ENCODE measurements at regions not wholly inside any gene's neighbourhood (a gene's known extent, or its start where the extent isn't known, plus 50 kb on each side); places are given as distances from the start of the nearest gene placed in this dataset.
"Not testable (repeated sequence)": the region's sequence is repeated elsewhere in the genome, so short reads cannot be mapped to it uniquely, and the experiment has no call there.

DNA sequence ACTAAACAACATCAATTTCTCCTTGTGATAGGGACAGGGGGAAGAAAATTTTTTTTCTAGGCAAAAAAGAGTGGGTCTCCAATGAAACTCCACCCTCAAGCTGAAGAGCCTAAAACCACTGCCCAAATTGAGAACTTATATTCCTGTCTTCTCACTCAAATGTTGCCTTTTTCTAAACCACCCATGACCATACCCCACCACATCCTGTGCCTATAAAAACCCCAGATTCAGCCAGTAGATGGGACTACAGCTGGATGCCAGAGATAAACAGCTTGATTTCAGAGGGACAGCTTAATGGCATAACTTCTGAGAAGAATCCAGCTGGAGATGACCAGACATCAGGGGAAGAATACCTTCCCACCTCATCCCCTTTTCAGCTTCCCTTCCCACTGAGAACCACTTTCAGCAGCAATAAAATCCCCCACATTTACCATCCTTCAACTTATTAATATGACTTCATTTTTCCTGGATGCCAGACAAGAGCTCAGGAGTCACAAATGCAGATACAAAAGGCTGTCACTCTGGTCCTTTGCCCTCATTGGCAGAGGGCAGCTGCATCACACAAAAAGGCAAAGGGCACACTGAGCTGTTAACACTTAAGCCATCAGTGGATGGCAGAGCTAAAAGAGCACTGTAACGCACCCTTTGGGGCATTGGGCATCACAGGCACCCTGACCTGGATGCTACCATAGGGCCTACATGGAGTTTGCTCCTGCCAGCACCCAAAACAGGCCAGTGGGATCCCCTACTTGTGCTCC is 972.5 kb upstream of the CTNND2 start:
- DNase-seq (ENCODE audit: low spot score) = no peak

- no peak for DNase-seq (ENCODE audit: low spot score)
Measured at GRCh38 chr5:12870872-12871539, 966.8 kb upstream of the CTNND2 start.

- no peak for DNase-seq (ENCODE audit: low spot score)
Measured at GRCh38 chr5:12865529-12865928, 961.3 kb upstream of the CTNND2 start.

DNA sequence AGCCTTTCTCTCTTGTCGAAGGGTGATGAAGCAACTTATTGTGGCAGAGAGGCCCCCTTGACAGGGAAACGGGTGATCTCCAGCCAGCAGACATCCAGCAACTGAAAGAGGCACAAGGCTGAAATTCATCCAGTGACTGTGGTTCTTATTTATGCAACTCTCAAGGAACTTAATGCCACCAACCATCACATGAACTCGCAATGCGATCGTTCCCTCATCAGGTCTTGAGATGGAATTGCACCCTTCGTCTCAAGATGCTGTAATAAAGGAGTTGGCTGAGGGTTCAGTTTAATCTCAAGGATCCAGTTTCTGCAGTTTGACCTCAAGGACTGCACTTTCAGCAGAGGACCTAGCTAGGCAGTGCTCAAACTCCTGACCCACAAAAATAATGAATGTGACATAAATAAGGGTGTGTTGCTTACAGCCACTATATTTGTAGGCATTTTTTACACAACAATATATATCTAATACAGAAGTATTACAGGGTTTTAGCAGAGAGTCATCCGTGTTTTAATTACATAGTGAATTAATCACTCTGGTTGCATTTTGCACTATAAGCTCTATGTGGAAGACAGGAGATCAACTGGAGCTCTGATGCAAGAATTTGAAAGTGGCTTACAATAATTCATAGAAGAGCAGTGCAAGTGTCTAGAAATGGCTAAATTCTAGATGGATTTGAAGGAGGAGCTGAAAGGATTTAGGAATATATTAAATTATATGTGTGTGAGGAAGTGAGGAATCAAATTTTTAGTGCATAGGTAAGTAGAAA is 957.8 kb upstream of the CTNND2 start:
- no peak for DNase-seq (ENCODE audit: low spot score)

- not testable (repeated sequence) for DNase-seq (ENCODE audit: low spot score)
Measured at GRCh38 chr5:12856105-12856504, 951.9 kb upstream of the CTNND2 start.

- no peak for DNase-seq (ENCODE audit: low spot score)
Measured at GRCh38 chr5:12854386-12854785, 950.1 kb upstream of the CTNND2 start.

GRCh38 chr5:12851761-12852160 is 947.5 kb upstream of the CTNND2 start:
- no peak for DNase-seq (ENCODE audit: low spot score)

DNA sequence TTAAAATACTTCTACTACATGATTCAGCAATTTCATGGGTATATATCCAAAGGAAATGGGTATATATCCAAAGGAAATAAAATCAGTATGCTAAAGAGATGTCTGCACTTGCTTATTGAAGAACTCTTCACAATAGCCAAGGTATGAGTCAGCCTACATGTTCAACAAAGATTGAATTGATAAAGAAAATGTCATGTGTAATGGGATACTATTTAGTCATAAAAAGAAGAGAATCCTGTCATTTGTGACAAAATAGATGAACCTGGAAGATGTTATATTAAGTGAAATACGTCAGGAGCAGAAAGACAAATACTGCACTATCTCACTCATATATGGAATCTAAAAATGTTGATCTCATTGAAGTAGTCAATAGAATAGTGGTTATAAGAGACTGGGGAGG is 944.5 kb upstream of the CTNND2 start:
- no peak for DNase-seq (ENCODE audit: low spot score)

DNA sequence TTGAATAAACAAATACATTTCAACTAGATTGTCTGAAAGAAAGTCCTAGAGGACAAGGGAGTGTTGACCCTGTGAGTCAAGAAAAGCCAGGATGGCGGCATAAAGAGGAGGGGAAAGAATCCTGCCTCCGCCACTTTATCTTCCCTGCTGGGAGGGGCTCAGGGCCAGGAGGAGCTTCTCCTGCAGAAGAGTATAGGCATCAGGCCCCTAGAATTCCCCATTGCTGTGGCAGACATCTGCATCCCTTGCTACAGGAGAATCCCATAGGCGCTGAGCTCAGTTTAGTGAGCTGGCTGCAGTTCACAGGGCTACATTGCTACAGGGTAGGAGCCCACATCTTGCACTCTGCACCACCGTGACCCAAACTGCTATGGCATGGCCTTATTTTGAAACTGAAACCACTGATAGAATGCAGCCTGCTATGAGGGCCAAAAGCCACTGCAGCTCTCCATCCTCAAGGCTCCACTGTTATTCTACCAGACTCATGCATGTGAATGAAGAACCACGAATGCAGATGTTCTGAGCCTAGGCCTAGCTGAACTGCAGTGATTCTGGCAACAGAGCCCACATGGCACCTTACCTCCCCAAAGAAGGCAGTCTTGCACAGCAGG is 941.4 kb upstream of the CTNND2 start:
- DNase-seq (ENCODE audit: low spot score) = no peak

DNA sequence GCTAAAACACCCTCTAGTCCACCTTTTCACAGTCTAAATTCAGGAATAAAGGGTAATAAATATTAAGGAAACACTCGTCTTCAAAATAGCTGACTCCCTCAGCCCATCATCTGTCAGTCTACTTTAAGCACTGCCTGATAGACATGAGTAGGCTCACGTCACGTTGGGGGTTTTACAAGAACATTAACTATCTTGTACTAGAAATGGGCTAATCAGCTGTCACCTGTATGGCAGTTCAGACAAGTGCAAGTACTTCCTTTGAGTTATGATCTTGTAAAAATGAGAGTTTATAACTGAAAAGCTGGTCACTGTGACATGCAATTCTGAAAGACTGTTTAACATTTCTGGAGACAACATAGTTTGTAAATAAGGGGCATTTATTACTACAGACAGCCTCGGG is 936.7 kb upstream of the CTNND2 start:
- no peak for DNase-seq (ENCODE audit: low spot score)

DNA sequence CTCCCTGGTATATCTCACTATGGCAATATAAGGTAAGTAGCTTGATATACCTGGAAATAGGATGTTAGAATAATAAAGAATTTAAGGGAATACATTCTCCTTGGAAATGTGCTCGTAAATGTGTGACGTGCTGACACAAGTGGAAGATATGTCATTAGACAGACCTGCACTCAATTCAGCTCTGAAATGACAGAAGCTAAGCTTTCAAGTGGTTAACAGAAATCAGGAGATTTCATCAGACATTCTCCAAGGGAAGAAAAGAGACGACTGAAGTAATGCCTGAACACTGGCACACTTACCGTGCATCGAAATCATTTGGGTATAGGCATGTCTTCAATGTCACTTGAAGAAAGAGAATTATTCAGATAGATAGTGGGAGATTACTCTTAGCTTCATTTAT is 933.3 kb upstream of the CTNND2 start:
- no peak for DNase-seq (ENCODE audit: low spot score)

DNA sequence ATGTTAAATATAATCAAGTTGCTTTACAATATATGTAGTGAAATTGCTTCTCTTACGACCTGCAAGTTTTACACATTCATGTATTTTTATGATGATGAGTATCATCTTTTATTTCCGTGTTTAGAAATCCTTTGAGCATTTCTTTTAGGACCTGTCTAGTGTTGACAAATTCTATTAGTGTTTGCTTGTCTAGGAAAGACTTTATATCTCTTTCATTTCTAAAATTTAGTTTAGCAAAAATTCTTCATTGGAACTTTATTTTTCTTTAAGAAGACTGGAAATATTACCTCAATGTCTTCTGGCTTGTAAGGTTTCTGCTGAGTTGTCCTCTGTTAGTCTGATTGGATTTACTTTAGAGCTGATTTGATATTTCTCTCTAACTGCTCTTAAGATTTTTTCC is 920.9 kb upstream of the CTNND2 start:
- no peak for DNase-seq (ENCODE audit: low spot score)

DNA sequence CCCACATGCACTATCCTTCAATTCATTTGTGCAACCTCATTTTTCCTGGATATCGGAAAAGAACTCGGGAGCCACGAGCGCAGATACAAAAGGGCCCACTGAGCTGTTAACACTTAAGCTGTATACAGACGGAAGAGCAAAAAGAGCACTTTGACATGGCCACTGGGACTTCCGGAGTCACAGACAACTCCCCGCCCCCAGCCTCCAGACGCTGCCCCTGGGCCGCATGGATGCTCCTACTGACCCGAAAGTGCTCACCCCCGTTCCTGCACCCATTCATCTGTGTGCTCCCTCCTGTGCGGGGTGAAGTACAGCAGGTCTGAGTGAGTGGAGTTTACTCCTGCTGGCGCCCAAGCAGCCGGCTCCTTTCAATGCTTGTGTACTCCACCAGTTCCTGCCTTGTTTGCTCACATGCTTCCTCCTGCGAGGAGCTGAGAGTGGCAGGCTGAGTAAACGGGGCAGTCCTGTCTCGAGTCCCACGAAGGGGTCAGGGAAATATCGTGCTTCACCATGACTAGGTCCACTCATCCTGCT is 901.0 kb upstream of the CTNND2 start:
- no peak for DNase-seq (ENCODE audit: low spot score)

DNA sequence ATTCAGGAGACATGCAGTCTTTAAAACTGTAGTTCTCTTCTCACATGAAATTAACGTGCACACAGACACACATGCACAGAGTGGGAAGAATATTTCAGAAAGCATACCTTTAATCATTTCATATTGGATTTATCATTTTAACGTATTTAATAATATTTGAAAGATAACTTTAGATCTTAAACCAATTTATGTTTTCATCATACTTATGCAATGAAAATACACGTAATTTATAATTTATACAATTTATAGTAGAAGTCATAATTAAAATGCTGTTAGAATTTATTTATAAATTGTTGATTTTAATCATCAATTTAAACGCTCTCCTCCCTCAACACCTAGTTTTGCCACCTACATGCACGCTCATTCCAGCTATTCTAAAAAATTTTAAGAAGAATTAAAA is 894.9 kb upstream of the CTNND2 start:
- no peak for DNase-seq (ENCODE audit: low spot score)

- no peak for DNase-seq (ENCODE audit: low spot score)
Measured at GRCh38 chr5:12795333-12795663, 891.1 kb upstream of the CTNND2 start.

- DNase-seq (ENCODE audit: low spot score) = no peak
Measured at GRCh38 chr5:12794476-12795332, 890.5 kb upstream of the CTNND2 start.

- DNase-seq (ENCODE audit: low spot score) = no peak
Measured at GRCh38 chr5:12793373-12793772, 889.1 kb upstream of the CTNND2 start.

GRCh38 chr5:12780536-12780935 is 876.3 kb upstream of the CTNND2 start:
- no peak for DNase-seq (ENCODE audit: low spot score)

GRCh38 chr5:12777342-12777741 is 873.1 kb upstream of the CTNND2 start:
- no peak for DNase-seq (ENCODE audit: low spot score)

GRCh38 chr5:12772276-12772675 is 868.0 kb upstream of the CTNND2 start:
- no peak for DNase-seq (ENCODE audit: low spot score)

- no peak for DNase-seq (ENCODE audit: low spot score)
Measured at GRCh38 chr5:12759377-12759776, 855.1 kb upstream of the CTNND2 start.

- no peak for DNase-seq (ENCODE audit: low spot score)
Measured at GRCh38 chr5:12757035-12757434, 852.8 kb upstream of the CTNND2 start.

Data from HuH-7 (cell line).